ENCODE measurements at regions not wholly inside any gene's neighbourhood (a gene's known extent, or its start where the extent isn't known, plus 50 kb on each side); places are given as distances from the start of the nearest gene placed in this dataset.

- in situ Hi-C loops (cut with MboI; ENCODE audit: low sequenced_read_pairs) (no loop called here), dilution Hi-C loops (cut with HindIII; ENCODE audit: low sequenced_read_pairs, unreplicated experiment) (no loop called here)
- no peak overlapping the region for H4K8ac ChIP-seq (ENCODE audit: low read depth in 2 of 2, low read length in 2 of 2)
These were observed 704.7 kb upstream of the COBL start for GRCh38 chr7:52021343-52021742.

More at GRCh38 chr7:52021343-52021742, 704.7 kb upstream of the COBL start:
- WGBS, 2 experiments (ENCODE audit: extremely low coverage in 2 of 2, insufficient read length in 1 of 2), result no CpG with 5 or more reads among the region's 3 CpGs
- no peak overlapping the region for H2AK5ac ChIP-seq (ENCODE audit: low read depth, low read length)
- H3K18ac ChIP-seq (ENCODE audit: low read depth, low read length), result no peak overlapping the region
- BruUV-seq (replicated peaks), result no TSS peak
- ChIA-PET POLR2A (ENCODE audit: unreplicated experiment) (no interaction called here), CTCF (no interaction called here)
- no peak overlapping the region for H3K56ac ChIP-seq (ENCODE audit: extremely low read depth, insufficient read depth, low read length)
- H3K4me1 ChIP-seq (ENCODE audit: control insufficient read depth, insufficient read depth, low read length), result no peaks in the 10 kb centered on the region
- no peak overlapping the region for H3K4me2 ChIP-seq (ENCODE audit: low read depth, low read length)
- H2AK9ac ChIP-seq (replicated peaks; ENCODE audit: low read depth, low read length, poor library complexity), result no peak overlapping the region
- H4K91ac ChIP-seq (ENCODE audit: insufficient read depth, low read depth, low read length), result no peak overlapping the region
- TF ChIP-seq MAZ (IDR thresholded peaks at IDR 0.05; ENCODE audit: borderline replicate concordance, low read depth, low read length) (no peak), RFX5 (IDR thresholded peaks at IDR 0.05; ENCODE audit: low read depth, low read length) (no peak), MXI1 (IDR thresholded peaks at IDR 0.05; ENCODE audit: borderline replicate concordance, low read depth, low read length) (no peak), MAFK (IDR thresholded peaks at IDR 0.05; ENCODE audit: low read depth, low read length) (no peak), POLR2A (IDR thresholded peaks at IDR 0.05; ENCODE audit: low read depth, low read length) (no peak), CEBPB (IDR thresholded peaks at IDR 0.05; ENCODE audit: low read depth, low read length) (no peak), USF2 (IDR thresholded peaks at IDR 0.05; ENCODE audit: low read depth, low read length) (no peak), FOS (IDR thresholded peaks at IDR 0.05; ENCODE audit: low read depth, low read length) (no peak), RCOR1 (IDR thresholded peaks at IDR 0.05; ENCODE audit: insufficient replicate concordance, low read length) (no peak), CHD1 (IDR thresholded peaks at IDR 0.05; ENCODE audit: low read depth, low read length) (no peak)
- no peaks in the 10 kb centered on the region for H3K79me1 ChIP-seq (ENCODE audit: low read depth in 1 of 2, low read length in 2 of 2)
- no peak overlapping the region for H3K23ac ChIP-seq (ENCODE audit: low read depth, low read length)
- H3K27ac ChIP-seq (ENCODE audit: insufficient read depth, low read length), result no peak overlapping the region
- no peaks in the 10 kb centered on the region for H4K20me1 ChIP-seq (ENCODE audit: insufficient read depth, low read length)
- no peak overlapping the region for H2BK15ac ChIP-seq (ENCODE audit: low read depth, low read length)
- no peak overlapping the region for H3K4ac ChIP-seq (ENCODE audit: low read depth, low read length)
- H3K9me3 ChIP-seq (ENCODE audit: control insufficient read depth, insufficient read depth, low read length), result peaks cover 7% of the 10 kb centered on the region
- intact Hi-C loops (cut with micrococcal nuclease), result no loop called here
- no peak overlapping the region for H3K9ac ChIP-seq (ENCODE audit: low read depth, low read length)
- H2BK5ac ChIP-seq (ENCODE audit: low read depth, low read length, poor library complexity, severe bottlenecking), result no peak overlapping the region
- H3K36me3 ChIP-seq (ENCODE audit: control insufficient read depth, insufficient read depth, low read length), result no peaks in the 10 kb centered on the region
- H4K5ac ChIP-seq (ENCODE audit: low read depth, low read length), result no peak overlapping the region
- H2BK120ac ChIP-seq (ENCODE audit: low read depth, low read length), result no peak overlapping the region
- ATAC-seq (ENCODE audit: low read depth), result no peak
- DNase-seq, result no peak
- no peaks in the 10 kb centered on the region for H3K9me1 ChIP-seq (ENCODE audit: insufficient read depth, low read length)
- H2AFZ ChIP-seq (replicated peaks; ENCODE audit: low read length, poor library complexity), result no peak overlapping the region
- H3K27me3 ChIP-seq (ENCODE audit: control insufficient read depth, insufficient read depth, low read length), result no peaks in the 10 kb centered on the region
- no peak overlapping the region for H3K4me3 ChIP-seq (ENCODE audit: insufficient read depth, low read depth, low read length)
- H3K14ac ChIP-seq (replicated peaks; ENCODE audit: low read depth, low read length), result no peak overlapping the region
- no peak overlapping the region for H2BK20ac ChIP-seq (ENCODE audit: low read depth, low read length)
